ENCODE measurements at regions not wholly inside any gene's neighbourhood (a gene's known extent, or its start where the extent isn't known, plus 50 kb on each side); places are given as distances from the start of the nearest gene placed in this dataset.

GRCh38 chr15:25238716-25239470, 199.9 kb downstream of the UBE3A start:
- Histone ChIP-seq H3K9me3 (no peaks in the 10 kb centered on the region), H3K4me3 (no peak overlapping the region), H3K36me3 (no peaks in the 10 kb centered on the region), H3K27ac (no peak overlapping the region), H3K4me1 (no peaks in the 10 kb centered on the region), H3K27me3 (no peaks in the 10 kb centered on the region)
- intact Hi-C loops (cut with DNase I): no loop called here
- TF ChIP-seq POLR2A (IDR thresholded peaks at IDR 0.05) (no peak), CTCF (IDR thresholded peaks at IDR 0.05) (no peak)
- no peak for DNase-seq (ENCODE audit: extremely low spot score in 2 of 2)

GRCh38 chr15:25239471-25240345, 199.1 kb downstream of the UBE3A start:
- Histone ChIP-seq H3K9me3 (no peaks in the 10 kb centered on the region), H3K27ac (no peak overlapping the region), H3K36me3 (no peaks in the 10 kb centered on the region), H3K4me3 (no peak overlapping the region), H3K27me3 (no peaks in the 10 kb centered on the region), H3K4me1 (no peaks in the 10 kb centered on the region)
- TF ChIP-seq POLR2A (IDR thresholded peaks at IDR 0.05) (no peak), POLR2AphosphoS5 (IDR thresholded peaks at IDR 0.05; ENCODE audit: insufficient read depth in 1 of 2, low read depth in 1 of 2) (no peak), CTCF (IDR thresholded peaks at IDR 0.05) (no peak)
- no peak for DNase-seq (ENCODE audit: extremely low spot score in 2 of 2)
- intact Hi-C loops (cut with DNase I): no loop called here

- H3K27ac ChIP-seq: no peak overlapping the region
- H3K36me3 ChIP-seq: no peaks in the 10 kb centered on the region
- intact Hi-C loops (cut with DNase I): no loop called here
- no peaks in the 10 kb centered on the region for H3K9me3 ChIP-seq
- no peaks in the 10 kb centered on the region for H3K27me3 ChIP-seq
- no peak for DNase-seq (ENCODE audit: extremely low spot score in 2 of 2)
- no peaks in the 10 kb centered on the region for H3K4me1 ChIP-seq
- TF ChIP-seq POLR2AphosphoS5 (IDR thresholded peaks at IDR 0.05; ENCODE audit: insufficient read depth in 1 of 2, low read depth in 1 of 2): no peak
- no peak for TF ChIP-seq CTCF (IDR thresholded peaks at IDR 0.05)
- no peak for TF ChIP-seq POLR2A (IDR thresholded peaks at IDR 0.05)
- no peak overlapping the region for H3K4me3 ChIP-seq
Observed at GRCh38 chr15:25240461-25241021, 198.3 kb downstream of the UBE3A start.

- intact Hi-C loops (cut with DNase I): no loop called here
- H3K27me3 ChIP-seq: no peaks in the 10 kb centered on the region
- no peaks in the 10 kb centered on the region for H3K9me3 ChIP-seq
- no peak overlapping the region for H3K27ac ChIP-seq
- TF ChIP-seq CTCF (IDR thresholded peaks at IDR 0.05) (no peak), POLR2A (IDR thresholded peaks at IDR 0.05) (no peak), POLR2AphosphoS5 (IDR thresholded peaks at IDR 0.05; ENCODE audit: insufficient read depth in 1 of 2, low read depth in 1 of 2) (no peak)
- no peaks in the 10 kb centered on the region for H3K4me1 ChIP-seq
- no peak overlapping the region for H3K4me3 ChIP-seq
- DNase-seq (ENCODE audit: extremely low spot score in 2 of 2): no peak
- no peaks in the 10 kb centered on the region for H3K36me3 ChIP-seq
Observed at GRCh38 chr15:25241241-25241801, 197.5 kb downstream of the UBE3A start.

Measured in vagina (tissue), 2 donors.